PFSK-1 (cell line): ENCODE measurements at regions not wholly inside any gene's neighbourhood (a gene's known extent, or its start where the extent isn't known, plus 50 kb on each side); places are given as distances from the start of the nearest gene placed in this dataset.

Experiments used
- FOXP2 ChIP-seq: optimal IDR thresholded peaks from 2 replicates; pipeline ENCODE3; 2011; ENCODE audit warnings: borderline replicate concordance, control low read depth, inconsistent platforms; ENCODE audit not compliant: insufficient read depth; ENCODE audit errors: extremely low read length, extremely low read depth
- POLR2AphosphoS5 ChIP-seq: IDR thresholded peaks from 2 replicates; pipeline ENCODE4 v1.6.1; 2012; ENCODE audit warnings: low read depth, mild to moderate bottlenecking, control low read depth, low read length, moderate library complexity
- SIN3A ChIP-seq: IDR thresholded peaks from 2 replicates; pipeline ENCODE4 v1.6.1; 2012; ENCODE audit warnings: mild to moderate bottlenecking, low read length, moderate library complexity, borderline replicate concordance; ENCODE audit not compliant: insufficient read depth
- TAF1 ChIP-seq: IDR thresholded peaks from 2 replicates; pipeline ENCODE4 v1.6.1; 2012; ENCODE audit warnings: low read length, control low read depth, borderline replicate concordance; ENCODE audit not compliant: insufficient read depth
- TF ChIP-seq, protein P1 (sequence below), 2 experiments: IDR thresholded peaks; 2 replicates each; pipeline versions ENCODE4 v1.6.1 to v1.8.0; 2011 to 2012; ENCODE audit warnings: low read depth in 2 of 2, low read length in 2 of 2, control low read depth in 1 of 2, inconsistent platforms in 1 of 2, mild to moderate bottlenecking in 1 of 2, moderate library complexity in 1 of 2; ENCODE audit not compliant: insufficient read depth in 1 of 2

DNA sequence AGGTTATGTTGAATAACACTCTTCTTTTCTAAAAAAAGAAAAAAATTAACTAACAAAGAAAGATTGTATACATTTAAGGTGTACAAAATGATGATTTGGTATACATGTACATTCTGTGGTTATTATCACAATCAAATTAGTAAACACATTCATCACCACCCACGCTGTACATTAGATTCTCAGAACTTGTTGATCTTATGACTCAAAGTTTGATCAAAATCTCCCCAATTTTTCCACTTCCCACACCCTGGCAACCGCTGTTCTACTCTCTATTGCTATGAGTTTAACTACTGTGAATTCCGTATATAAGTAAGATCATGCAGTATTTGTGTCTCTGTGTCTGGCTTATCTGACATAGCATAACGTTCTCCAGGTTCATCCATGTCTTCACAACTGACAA, 469.5 kb upstream of the CHRM3 start:
- TF ChIP-seq, protein P1, sequence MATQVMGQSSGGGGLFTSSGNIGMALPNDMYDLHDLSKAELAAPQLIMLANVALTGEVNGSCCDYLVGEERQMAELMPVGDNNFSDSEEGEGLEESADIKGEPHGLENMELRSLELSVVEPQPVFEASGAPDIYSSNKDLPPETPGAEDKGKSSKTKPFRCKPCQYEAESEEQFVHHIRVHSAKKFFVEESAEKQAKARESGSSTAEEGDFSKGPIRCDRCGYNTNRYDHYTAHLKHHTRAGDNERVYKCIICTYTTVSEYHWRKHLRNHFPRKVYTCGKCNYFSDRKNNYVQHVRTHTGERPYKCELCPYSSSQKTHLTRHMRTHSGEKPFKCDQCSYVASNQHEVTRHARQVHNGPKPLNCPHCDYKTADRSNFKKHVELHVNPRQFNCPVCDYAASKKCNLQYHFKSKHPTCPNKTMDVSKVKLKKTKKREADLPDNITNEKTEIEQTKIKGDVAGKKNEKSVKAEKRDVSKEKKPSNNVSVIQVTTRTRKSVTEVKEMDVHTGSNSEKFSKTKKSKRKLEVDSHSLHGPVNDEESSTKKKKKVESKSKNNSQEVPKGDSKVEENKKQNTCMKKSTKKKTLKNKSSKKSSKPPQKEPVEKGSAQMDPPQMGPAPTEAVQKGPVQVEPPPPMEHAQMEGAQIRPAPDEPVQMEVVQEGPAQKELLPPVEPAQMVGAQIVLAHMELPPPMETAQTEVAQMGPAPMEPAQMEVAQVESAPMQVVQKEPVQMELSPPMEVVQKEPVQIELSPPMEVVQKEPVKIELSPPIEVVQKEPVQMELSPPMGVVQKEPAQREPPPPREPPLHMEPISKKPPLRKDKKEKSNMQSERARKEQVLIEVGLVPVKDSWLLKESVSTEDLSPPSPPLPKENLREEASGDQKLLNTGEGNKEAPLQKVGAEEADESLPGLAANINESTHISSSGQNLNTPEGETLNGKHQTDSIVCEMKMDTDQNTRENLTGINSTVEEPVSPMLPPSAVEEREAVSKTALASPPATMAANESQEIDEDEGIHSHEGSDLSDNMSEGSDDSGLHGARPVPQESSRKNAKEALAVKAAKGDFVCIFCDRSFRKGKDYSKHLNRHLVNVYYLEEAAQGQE (IDR thresholded peaks at IDR 0.05; ENCODE audit: insufficient read depth in 1 of 2, low read depth in 2 of 2, low read length in 2 of 2): no peak
- TF ChIP-seq TAF1 (no peak), POLR2AphosphoS5 (no peak)

DNA sequence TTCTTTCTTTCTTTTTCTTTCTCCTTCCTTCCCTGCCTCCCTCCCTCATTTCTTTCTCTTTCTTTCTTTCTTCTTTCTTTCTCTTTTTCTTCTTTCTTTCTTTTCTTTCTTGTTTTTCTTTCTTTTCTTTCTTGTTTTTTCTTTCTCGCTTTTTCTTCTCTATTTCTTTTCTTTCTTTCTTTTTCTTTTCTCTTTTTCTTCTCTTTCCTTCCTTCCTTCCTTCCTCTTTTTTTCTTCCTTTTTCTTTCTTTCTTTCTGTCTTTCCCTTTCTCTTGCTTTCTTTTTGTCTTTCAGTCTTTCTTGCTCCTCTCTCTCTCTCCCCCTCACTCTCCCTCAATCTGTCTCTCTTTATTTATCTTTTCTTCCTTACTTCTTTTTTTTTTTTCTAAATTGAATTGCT, 472.0 kb upstream of the CHRM3 start:
- no peak for TF ChIP-seq POLR2AphosphoS5
- no peak for TF ChIP-seq FOXP2
- TF ChIP-seq SIN3A: no peak

DNA sequence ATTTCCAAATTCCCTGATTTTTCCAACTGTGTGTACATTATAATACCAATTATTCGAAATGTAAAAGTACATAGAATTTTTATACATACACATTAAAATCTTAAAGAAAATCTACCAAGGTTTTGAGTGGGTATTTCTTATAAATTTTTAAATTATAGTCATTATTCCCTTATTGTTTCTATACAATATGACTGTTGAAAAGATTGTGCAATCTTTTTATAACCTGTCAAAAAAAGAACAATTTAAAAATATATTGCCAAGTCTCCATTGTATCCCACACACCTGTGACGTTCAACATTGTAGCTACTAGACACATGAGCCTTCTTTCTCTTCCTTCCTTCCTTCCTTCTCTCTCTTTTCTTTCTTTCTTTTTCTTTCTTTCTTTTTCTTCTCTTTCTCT, 473.2 kb upstream of the CHRM3 start:
- TF ChIP-seq TAF1 (no peak), FOXP2 (no peak), SIN3A (no peak), POLR2AphosphoS5 (no peak)
- TF ChIP-seq, protein P1 (IDR thresholded peaks at IDR 0.05; ENCODE audit: insufficient read depth in 1 of 2, low read depth in 2 of 2, low read length in 2 of 2): no peak

DNA sequence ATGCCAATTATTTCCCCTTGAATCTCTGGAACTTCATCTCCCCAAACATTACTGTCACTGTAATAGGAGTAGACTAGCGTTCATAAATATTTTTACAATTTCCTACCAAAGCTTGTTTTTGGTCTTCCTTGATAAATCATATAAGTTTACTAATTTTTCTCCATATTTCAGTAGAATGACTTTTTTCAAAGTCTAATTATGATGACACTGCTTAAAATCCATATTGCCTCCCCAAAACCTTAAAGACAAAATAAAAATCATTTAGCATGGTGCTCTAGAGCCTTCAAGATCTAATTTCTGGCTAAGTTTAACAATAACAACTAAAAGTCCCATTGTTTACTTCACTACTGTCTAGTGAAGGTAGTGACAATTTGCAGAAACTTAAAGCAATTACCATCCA, 474.2 kb upstream of the CHRM3 start:
- TF ChIP-seq TAF1 (no peak), SIN3A (no peak)
- TF ChIP-seq, protein P1 (IDR thresholded peaks at IDR 0.05; ENCODE audit: insufficient read depth in 1 of 2, low read depth in 2 of 2, low read length in 2 of 2): no peak

DNA sequence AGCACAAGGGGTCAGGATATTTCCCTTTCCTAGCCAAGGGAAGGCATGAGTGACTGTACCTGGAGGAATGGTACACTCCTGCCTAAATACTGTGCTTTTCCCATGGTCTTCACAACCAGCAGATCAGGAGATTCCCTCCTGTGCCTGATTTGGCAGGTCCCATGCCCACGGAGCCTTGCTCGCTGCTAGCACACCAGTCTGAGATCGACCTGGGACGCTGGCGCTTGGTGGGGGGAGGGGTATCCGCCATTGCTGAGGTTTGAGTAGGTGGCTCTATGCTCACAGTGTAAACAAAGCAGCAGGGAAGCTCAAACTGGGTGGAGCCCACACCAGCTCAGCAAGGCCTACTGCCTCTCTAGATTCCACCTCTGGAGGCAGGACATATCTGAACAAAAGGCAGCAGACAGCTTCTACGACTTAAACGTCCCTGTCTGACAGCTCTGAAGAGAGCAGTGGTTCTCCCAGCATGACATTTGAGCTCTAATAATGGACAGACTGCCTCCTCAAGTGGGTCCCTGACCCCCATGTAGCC, 486.0 kb upstream of the CHRM3 start:
- TF ChIP-seq SIN3A (no peak), FOXP2 (no peak), POLR2AphosphoS5 (no peak), TAF1 (no peak)
- TF ChIP-seq, protein P1 (IDR thresholded peaks at IDR 0.05; ENCODE audit: insufficient read depth in 1 of 2, low read depth in 2 of 2, low read length in 2 of 2): no peak
